H1 (cell line): ENCODE measurements at regions not wholly inside any gene's neighbourhood (a gene's known extent, or its start where the extent isn't known, plus 50 kb on each side); places are given as distances from the start of the nearest gene placed in this dataset.

Experiments
- CTCF ChIA-PET: fragments of 300-600 bp; sonication (Branson Sonifier 250); formaldehyde crosslinking; loops from one replicate; lab custom pipeline; 2021; ENCODE audit not compliant: partially characterized antibody; lab: Charles Lee
- POLR2A ChIA-PET: fragments of 300-600 bp; sonication (Branson Sonifier 250); formaldehyde crosslinking; loops from one replicate; lab custom pipeline; 2021; ENCODE audit warnings: inconsistent platforms; ENCODE audit not compliant: partially characterized antibody; lab: Charles Lee
- DNase-seq, 2 experiments: peaks; one replicate each; pipeline versions ENCODE4 v3.0.0 to v3.0.0-alpha.2; 2010 to 2022; ENCODE audit warnings: low spot score in 2 of 2, low read depth in 1 of 2, mixed read lengths in 1 of 2
- FAIRE-seq: peaks from 2 replicates; lab custom pipeline; 2011; peaks lifted over from hg19 to GRCh38; lab: Jason Lieb, UNC
- H2AFZ ChIP-seq: 2 replicates; pipeline ENCODE4 v1.8.1; 2012; ENCODE audit warnings: low read length, inconsistent platforms
- H2AK5ac ChIP-seq: 2 replicates; pipeline ENCODE4 v1.6.1; 2013; ENCODE audit warnings: low read depth, low read length
- H2BK120ac ChIP-seq: replicated peaks from 2 replicates; pipeline ENCODE3; 2013; ENCODE audit warnings: low read depth, low read length, inconsistent platforms
- H2BK12ac ChIP-seq: 2 replicates; pipeline ENCODE4 v1.6.1; 2013; ENCODE audit warnings: low read depth, low read length
- H2BK15ac ChIP-seq: 2 replicates; pipeline ENCODE4 v1.6.1; 2013; ENCODE audit warnings: low read length
- H2BK20ac ChIP-seq: 2 replicates; pipeline ENCODE4 v1.6.1; 2013; ENCODE audit warnings: low read length
- H2BK5ac ChIP-seq: 2 replicates; pipeline ENCODE4 v1.6.1; 2013; ENCODE audit warnings: low read depth, low read length
- H3K14ac ChIP-seq: 2 replicates; pipeline ENCODE4 v1.6.1; 2013; ENCODE audit warnings: inconsistent platforms; ENCODE audit not compliant: insufficient read length
- H3K18ac ChIP-seq: 2 replicates; pipeline ENCODE4 v1.6.1; 2013; ENCODE audit warnings: low read length; ENCODE audit errors: extremely low read depth
- H3K23ac ChIP-seq: 2 replicates; pipeline ENCODE4 v1.6.1; 2013; ENCODE audit warnings: inconsistent platforms; ENCODE audit not compliant: insufficient read length
- H3K23me2 ChIP-seq: 2 replicates; pipeline ENCODE4 v1.6.1; 2013; ENCODE audit warnings: low read depth, low read length
- H3K27ac ChIP-seq: 2 replicates; pipeline ENCODE4 v1.6.1; 2011; ENCODE audit warnings: low read depth, low read length, inconsistent platforms
- H3K27me3 ChIP-seq, 4 experiments: replicated peaks in 1 of 4; 1 replicate in 1 of 4; 2 replicates in 3 of 4; pipeline versions ENCODE4 v1.6.1 to v1.8.1; 2011 to 2013; ENCODE audit warnings: low read length in 3 of 4, mild to moderate bottlenecking in 3 of 4, inconsistent platforms in 2 of 4, mixed read lengths in 2 of 4, moderate library complexity in 1 of 4; ENCODE audit not compliant: control insufficient read depth in 3 of 4, insufficient read depth in 3 of 4; ENCODE audit errors: extremely low read depth in 1 of 4
- H3K36me3 ChIP-seq, 4 experiments: 2 replicates each; pipeline versions ENCODE4 v1.6.1 to v1.8.1; 2011 to 2013; ENCODE audit warnings: mild to moderate bottlenecking in 4 of 4, low read length in 3 of 4, moderate library complexity in 2 of 4, control low read depth in 1 of 4, inconsistent platforms in 1 of 4; ENCODE audit not compliant: insufficient read depth in 4 of 4, control insufficient read depth in 2 of 4
- H3K4ac ChIP-seq: replicated peaks from 2 replicates; pipeline ENCODE3; 2013; ENCODE audit warnings: low read length, low read depth, mixed read lengths, inconsistent platforms; ENCODE audit not compliant: insufficient read length
- H3K4me1 ChIP-seq, 4 experiments: replicated peaks in 1 of 4; 1 replicate in 1 of 4; 2 replicates in 3 of 4; pipeline versions ENCODE4 v1.6.1 to v1.8.1; 2011 to 2013; ENCODE audit warnings: low read length in 3 of 4, inconsistent platforms in 2 of 4, mixed read lengths in 1 of 4; ENCODE audit not compliant: insufficient read depth in 4 of 4, control insufficient read depth in 3 of 4
- H3K4me2 ChIP-seq, 2 experiments: 2 replicates each; pipeline versions ENCODE4 v1.6.1 to v1.8.1; 2011 to 2013; ENCODE audit warnings: low read depth in 2 of 2, low read length in 2 of 2, control low read depth in 1 of 2, inconsistent platforms in 1 of 2, mild to moderate bottlenecking in 1 of 2; ENCODE audit not compliant: insufficient read depth in 1 of 2
- H3K4me3 ChIP-seq, 4 experiments: fragments of 200-600, 300-600 bp in 1 of 4; sonication (generic), shearing (Covaris generic), sonication (Bioruptor Twin) in 1 of 4; 2 replicates each; pipeline versions ENCODE4 v1.5.1 to v1.8.1; 2011 to 2016; ENCODE audit warnings: low read length in 4 of 4, low read depth in 3 of 4, control low read depth in 2 of 4, inconsistent platforms in 2 of 4, mild to moderate bottlenecking in 2 of 4, mixed read lengths in 1 of 4, moderate library complexity in 1 of 4; ENCODE audit not compliant: insufficient read depth in 2 of 4; ENCODE audit errors: extremely low read depth in 1 of 4
- H3K56ac ChIP-seq: replicated peaks from 2 replicates; pipeline ENCODE3; 2013; ENCODE audit warnings: low read depth, mild to moderate bottlenecking, mixed read lengths, low read length, inconsistent platforms; ENCODE audit not compliant: insufficient read length
- H3K79me1 ChIP-seq: 2 replicates; pipeline ENCODE4 v1.6.1; 2013; ENCODE audit warnings: low read depth, low read length, control low read depth
- H3K79me2 ChIP-seq, 2 experiments: 2 replicates each; pipeline versions ENCODE4 v1.6.1 to v1.8.1; 2012 to 2013; ENCODE audit warnings: low read length in 2 of 2, mild to moderate bottlenecking in 2 of 2, inconsistent platforms in 1 of 2; ENCODE audit not compliant: insufficient read depth in 2 of 2, control insufficient read depth in 1 of 2
- H3K9ac ChIP-seq, 4 experiments: replicated peaks in 1 of 4; 1 replicate in 1 of 4; 2 replicates in 3 of 4; pipeline versions ENCODE4 v1.6.1 to v1.8.1; 2011 to 2013; ENCODE audit warnings: low read depth in 3 of 4, low read length in 3 of 4, control low read depth in 2 of 4, mild to moderate bottlenecking in 2 of 4, moderate library complexity in 2 of 4, inconsistent platforms in 1 of 4; ENCODE audit errors: extremely low read depth in 1 of 4
- H3K9me3 ChIP-seq, 2 experiments: 2 replicates each; pipeline versions ENCODE4 v1.6.1 to v1.8.1; 2012 to 2013; ENCODE audit warnings: mild to moderate bottlenecking in 2 of 2, moderate library complexity in 2 of 2, control low read depth in 1 of 2, inconsistent platforms in 1 of 2, low read depth in 1 of 2, low read length in 1 of 2, mixed read lengths in 1 of 2; ENCODE audit not compliant: insufficient read depth in 2 of 2
- H4K20me1 ChIP-seq, 2 experiments: replicated peaks in 1 of 2; 2 replicates each; pipeline versions ENCODE3 to v1.8.1; 2011 to 2013; ENCODE audit warnings: inconsistent platforms in 2 of 2, low read length in 2 of 2, mild to moderate bottlenecking in 1 of 2; ENCODE audit not compliant: insufficient read depth in 2 of 2, control insufficient read depth in 1 of 2
- H4K5ac ChIP-seq: 2 replicates; pipeline ENCODE4 v1.6.1; 2013; ENCODE audit warnings: low read length, low read depth, mixed read lengths, inconsistent platforms; ENCODE audit not compliant: insufficient read length
- H4K8ac ChIP-seq: 2 replicates; pipeline ENCODE4 v1.8.0; 2013; ENCODE audit warnings: mild to moderate bottlenecking, moderate library complexity, low read length, inconsistent platforms; ENCODE audit not compliant: insufficient read depth; ENCODE audit errors: extremely low read depth
- H4K91ac ChIP-seq: replicated peaks from 2 replicates; pipeline ENCODE3; 2013; ENCODE audit warnings: low read length, mixed read lengths, inconsistent platforms; ENCODE audit not compliant: insufficient read length
- CEBPB ChIP-seq: IDR thresholded peaks from 2 replicates; pipeline ENCODE4 v1.6.1; 2012; ENCODE audit warnings: low read depth, low read length
- E2F6 ChIP-seq: IDR thresholded peaks from 2 replicates; pipeline ENCODE4 v1.6.1; 2012; ENCODE audit warnings: inconsistent platforms
- EP300 ChIP-seq, 2 experiments: IDR thresholded peaks; 1 replicate in 1 of 2; 2 replicates in 1 of 2; pipeline ENCODE4 v1.6.1; 2011 to 2012; ENCODE audit warnings: low read depth in 2 of 2, low read length in 2 of 2, mild to moderate bottlenecking in 2 of 2, borderline replicate concordance in 1 of 2, inconsistent platforms in 1 of 2, moderate library complexity in 1 of 2
- POLR2AphosphoS5 ChIP-seq: IDR thresholded peaks from 2 replicates; pipeline ENCODE4 v1.6.1; 2011; ENCODE audit warnings: low read depth, low read length
- TAF7 ChIP-seq: optimal IDR thresholded peaks from 2 replicates; pipeline ENCODE3; 2011; ENCODE audit warnings: low read depth, mild to moderate bottlenecking, inconsistent platforms, low read length, moderate library complexity, borderline replicate concordance
- TEAD4 ChIP-seq: IDR thresholded peaks from 2 replicates; pipeline ENCODE4 v1.6.1; 2012; ENCODE audit warnings: low read depth, low read length, inconsistent platforms, mixed read lengths

GRCh38 chr2:66704786-66705185 lies 269.9 kb downstream of the MEIS1 start:
- DNase-seq = no peak
- Histone ChIP-seq H2BK12ac (no peak overlapping the region), H3K4me2 (no peak overlapping the region), H2AK5ac (no peak overlapping the region), H3K4me1 (peaks cover 3 to 9% (median 4%) of the 10 kb centered on the region in 4 experiments; a peak in 6 of 7 replicates), H2BK120ac (no peak overlapping the region), H4K91ac (no peak overlapping the region), H2BK20ac (no peak overlapping the region), H3K79me2 (no peaks in the 10 kb centered on the region), H3K36me3 (no peaks in the 10 kb centered on the region), H4K20me1 (no peaks in the 10 kb centered on the region), H4K5ac (no peak overlapping the region), H3K79me1 (no peaks in the 10 kb centered on the region), H3K9ac (no peak overlapping the region), H3K4me3 (no peak overlapping the region), H3K9me3 (no peaks in the 10 kb centered on the region), H3K23ac (no peak overlapping the region)
- FAIRE-seq = no peak
- no peak for TF ChIP-seq EP300 (IDR thresholded peaks at IDR 0.05; ENCODE audit: borderline replicate concordance in 1 of 2, low read depth in 2 of 2, low read length in 2 of 2)
- no peak for TF ChIP-seq CEBPB
- no peak for TF ChIP-seq TEAD4
- TF ChIP-seq TAF7 = no peak
- TF ChIP-seq POLR2AphosphoS5 = no peak
- no peak for TF ChIP-seq E2F6
- TF ChIP-seq, all 59 proteins: peak for 0
- ChIA-PET POLR2A (no interaction called here), CTCF (no interaction called here)
- H3K18ac ChIP-seq = no peak overlapping the region
- no peaks in the 10 kb centered on the region for H3K27me3 ChIP-seq
- no peak overlapping the region for H3K27ac ChIP-seq
- H3K14ac ChIP-seq = no peak overlapping the region
- H3K23me2 ChIP-seq = no peaks in the 10 kb centered on the region
- no peak overlapping the region for H2AFZ ChIP-seq
- H2BK5ac ChIP-seq = no peak overlapping the region
- H3K4ac ChIP-seq = no peak overlapping the region
- H3K56ac ChIP-seq = no peak overlapping the region
- no peak overlapping the region for H4K8ac ChIP-seq
- H2BK15ac ChIP-seq = no peak overlapping the region
